ENCODE measurements at regions not wholly inside any gene's neighbourhood (a gene's known extent, or its start where the extent isn't known, plus 50 kb on each side); places are given as distances from the start of the nearest gene placed in this dataset.

GRCh38 chr14:53710615-53711014, 246.0 kb downstream of the BMP4 start:
- Histone ChIP-seq H3K4me2 (ENCODE audit: low read depth, low read length, poor library complexity, severe bottlenecking) (no peak overlapping the region), H4K20me1 (ENCODE audit: low read depth, low read length) (no peaks in the 10 kb centered on the region), H3K27ac (ENCODE audit: low read depth, low read length) (no peak overlapping the region), H3K27me3 (ENCODE audit: low read length) (no peaks in the 10 kb centered on the region), H3K9ac (ENCODE audit: low read length) (no peak overlapping the region), H3K79me2 (ENCODE audit: insufficient read depth, low read length) (no peaks in the 10 kb centered on the region), H3K36me3 (ENCODE audit: low read length) (no peaks in the 10 kb centered on the region), H2AFZ (ENCODE audit: low read depth, low read length, severe bottlenecking) (no peak overlapping the region), H3K4me3 (ENCODE audit: insufficient read depth, low read length, poor library complexity, severe bottlenecking) (no peak overlapping the region), H3K9me3 (ENCODE audit: insufficient read depth, low read length) (no peaks in the 10 kb centered on the region), H3F3A (ENCODE audit: insufficient read depth) (no peaks in the 10 kb centered on the region), H3K9me2 (replicated peaks; ENCODE audit: insufficient read depth, low read length) (no peaks in the 10 kb centered on the region)
- TF ChIP-seq CTCF (IDR thresholded peaks at IDR 0.05; ENCODE audit: insufficient read depth, low read length, poor library complexity, severe bottlenecking), result no peak
- TF ChIP-seq EZH2phosphoT487 (conservative IDR thresholded peaks at IDR 0.05; ENCODE audit: low read length), result no peak

- H2AFZ ChIP-seq (ENCODE audit: low read depth, low read length, severe bottlenecking), result no peak overlapping the region
Measured at GRCh38 chr14:53709381-53709780, 247.2 kb downstream of the BMP4 start.

GRCh38 chr14:53703457-53703856, 253.2 kb downstream of the BMP4 start:
- Histone ChIP-seq H3K27me3 (ENCODE audit: low read length) (no peaks in the 10 kb centered on the region), H3K9me3 (ENCODE audit: insufficient read depth, low read length) (no peaks in the 10 kb centered on the region), H4K20me1 (ENCODE audit: low read depth, low read length) (no peaks in the 10 kb centered on the region), H3K4me2 (ENCODE audit: low read depth, low read length, poor library complexity, severe bottlenecking) (no peak overlapping the region), H3K27ac (ENCODE audit: low read depth, low read length) (no peak overlapping the region), H3K9ac (ENCODE audit: low read length) (no peak overlapping the region), H3F3A (ENCODE audit: insufficient read depth) (no peaks in the 10 kb centered on the region), H3K9me2 (replicated peaks; ENCODE audit: insufficient read depth, low read length) (no peaks in the 10 kb centered on the region), H3K36me3 (ENCODE audit: low read length) (no peaks in the 10 kb centered on the region), H3K79me2 (ENCODE audit: insufficient read depth, low read length) (no peaks in the 10 kb centered on the region), H3K4me3 (ENCODE audit: insufficient read depth, low read length, poor library complexity, severe bottlenecking) (no peak overlapping the region), H2AFZ (ENCODE audit: low read depth, low read length, severe bottlenecking) (no peak overlapping the region)
- TF ChIP-seq EZH2phosphoT487 (conservative IDR thresholded peaks at IDR 0.05; ENCODE audit: low read length) (no peak), CTCF (IDR thresholded peaks at IDR 0.05; ENCODE audit: insufficient read depth, low read length, poor library complexity, severe bottlenecking) (no peak)

More at GRCh38 chr14:53709381-53709780, 247.2 kb downstream of the BMP4 start:
- TF ChIP-seq EZH2phosphoT487 (conservative IDR thresholded peaks at IDR 0.05; ENCODE audit: low read length) (no peak), CTCF (IDR thresholded peaks at IDR 0.05; ENCODE audit: insufficient read depth, low read length, poor library complexity, severe bottlenecking) (no peak)
- Histone ChIP-seq H3F3A (ENCODE audit: insufficient read depth) (no peaks in the 10 kb centered on the region), H3K27me3 (ENCODE audit: low read length) (no peaks in the 10 kb centered on the region), H3K36me3 (ENCODE audit: low read length) (no peaks in the 10 kb centered on the region), H3K9ac (ENCODE audit: low read length) (no peak overlapping the region), H3K9me2 (replicated peaks; ENCODE audit: insufficient read depth, low read length) (no peaks in the 10 kb centered on the region), H3K9me3 (ENCODE audit: insufficient read depth, low read length) (no peaks in the 10 kb centered on the region), H3K4me2 (ENCODE audit: low read depth, low read length, poor library complexity, severe bottlenecking) (no peak overlapping the region), H3K27ac (ENCODE audit: low read depth, low read length) (no peak overlapping the region), H4K20me1 (ENCODE audit: low read depth, low read length) (no peaks in the 10 kb centered on the region), H3K4me3 (ENCODE audit: insufficient read depth, low read length, poor library complexity, severe bottlenecking) (no peak overlapping the region), H3K79me2 (ENCODE audit: insufficient read depth, low read length) (no peaks in the 10 kb centered on the region)

Measured in SU-DHL-6 (cell line).